BJ (cell line): ENCODE measurements at regions not wholly inside any gene's neighbourhood (a gene's known extent, or its start where the extent isn't known, plus 50 kb on each side); places are given as distances from the start of the nearest gene placed in this dataset.

Experiments used
- CTCF ChIA-PET: fragments of 350-600 bp; formaldehyde crosslinking; extraction: SDS; loops from one replicate; lab custom pipeline; 2021; ENCODE audit warnings: antibody characterized with exemption, inconsistent platforms; lab: Yijun Ruan, JAX
- POLR2A ChIA-PET: fragments of 300-600 bp; sonication (Branson Sonifier 250); formaldehyde crosslinking; extraction: SDS; loops from one replicate; lab custom pipeline; 2021; ENCODE audit warnings: antibody characterized with exemption; lab: Charles Lee
- DNase-seq: peaks from one replicate; pipeline ENCODE4 v3.0.0-alpha.2; 2011; ENCODE audit warnings: low read depth
- H3K27me3 ChIP-seq: 2 replicates; pipeline ENCODE4 v1.6.0; 2011; ENCODE audit warnings: low read length; ENCODE audit not compliant: control insufficient read depth, insufficient read depth
- H3K36me3 ChIP-seq: 2 replicates; pipeline ENCODE4 v1.5.1; 2011; ENCODE audit warnings: low read length; ENCODE audit not compliant: control insufficient read depth, insufficient read depth
- H3K4me3 ChIP-seq: 2 replicates; pipeline ENCODE4 v1.5.1; 2011; ENCODE audit warnings: low read depth, mild to moderate bottlenecking, control low read depth, low read length
- TF ChIP-seq, protein P1 (sequence below): IDR thresholded peaks from 2 replicates; pipeline ENCODE4 v1.5.1; 2011; ENCODE audit warnings: low read depth, mild to moderate bottlenecking, control low read depth, inconsistent platforms, low read length, moderate library complexity; ENCODE audit not compliant: insufficient read depth

DNA sequence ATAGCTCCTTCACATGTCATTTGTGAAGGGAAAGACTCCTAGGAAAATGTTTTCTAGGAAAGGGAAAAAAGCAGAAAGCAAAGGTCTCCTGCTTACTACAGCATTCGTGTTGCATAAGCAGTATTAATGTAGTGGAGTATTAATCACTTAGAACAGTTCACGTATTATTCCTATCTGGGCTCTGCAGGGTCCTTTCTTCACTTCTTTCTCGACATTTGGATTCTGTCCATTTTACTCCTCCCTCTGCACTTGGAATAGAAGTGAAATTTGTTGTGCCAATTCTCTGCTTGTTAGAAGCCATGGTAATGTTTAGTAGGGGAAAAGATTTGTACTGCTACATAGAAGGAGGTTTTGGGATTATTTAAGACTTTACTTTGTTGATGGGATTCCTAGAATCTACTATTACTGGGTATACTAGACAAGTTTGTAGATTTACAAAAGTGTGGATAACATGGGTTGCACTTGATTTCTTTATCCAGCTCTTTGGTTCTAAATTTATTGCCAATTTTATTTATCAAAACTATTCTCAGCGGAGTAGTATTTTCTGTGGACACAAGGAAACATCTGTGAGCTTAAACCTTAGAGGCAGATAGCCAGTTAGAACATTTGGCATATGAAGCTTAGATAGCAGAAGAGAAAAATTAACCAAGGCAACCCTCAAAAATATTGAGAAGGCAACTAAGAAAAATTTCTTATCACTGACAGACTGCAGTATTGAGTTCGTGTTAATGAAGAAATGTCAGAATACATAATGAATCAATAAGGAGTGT is 108.4 kb upstream of the ESR1 start:
- ChIA-PET CTCF (no interaction called here), POLR2A (no interaction called here)
- no peaks in the 10 kb centered on the region for H3K36me3 ChIP-seq
- TF ChIP-seq, protein P1, sequence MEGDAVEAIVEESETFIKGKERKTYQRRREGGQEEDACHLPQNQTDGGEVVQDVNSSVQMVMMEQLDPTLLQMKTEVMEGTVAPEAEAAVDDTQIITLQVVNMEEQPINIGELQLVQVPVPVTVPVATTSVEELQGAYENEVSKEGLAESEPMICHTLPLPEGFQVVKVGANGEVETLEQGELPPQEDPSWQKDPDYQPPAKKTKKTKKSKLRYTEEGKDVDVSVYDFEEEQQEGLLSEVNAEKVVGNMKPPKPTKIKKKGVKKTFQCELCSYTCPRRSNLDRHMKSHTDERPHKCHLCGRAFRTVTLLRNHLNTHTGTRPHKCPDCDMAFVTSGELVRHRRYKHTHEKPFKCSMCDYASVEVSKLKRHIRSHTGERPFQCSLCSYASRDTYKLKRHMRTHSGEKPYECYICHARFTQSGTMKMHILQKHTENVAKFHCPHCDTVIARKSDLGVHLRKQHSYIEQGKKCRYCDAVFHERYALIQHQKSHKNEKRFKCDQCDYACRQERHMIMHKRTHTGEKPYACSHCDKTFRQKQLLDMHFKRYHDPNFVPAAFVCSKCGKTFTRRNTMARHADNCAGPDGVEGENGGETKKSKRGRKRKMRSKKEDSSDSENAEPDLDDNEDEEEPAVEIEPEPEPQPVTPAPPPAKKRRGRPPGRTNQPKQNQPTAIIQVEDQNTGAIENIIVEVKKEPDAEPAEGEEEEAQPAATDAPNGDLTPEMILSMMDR = no peak
- no peak for DNase-seq
- no peak overlapping the region for H3K4me3 ChIP-seq
- H3K27me3 ChIP-seq = no peaks in the 10 kb centered on the region

DNA sequence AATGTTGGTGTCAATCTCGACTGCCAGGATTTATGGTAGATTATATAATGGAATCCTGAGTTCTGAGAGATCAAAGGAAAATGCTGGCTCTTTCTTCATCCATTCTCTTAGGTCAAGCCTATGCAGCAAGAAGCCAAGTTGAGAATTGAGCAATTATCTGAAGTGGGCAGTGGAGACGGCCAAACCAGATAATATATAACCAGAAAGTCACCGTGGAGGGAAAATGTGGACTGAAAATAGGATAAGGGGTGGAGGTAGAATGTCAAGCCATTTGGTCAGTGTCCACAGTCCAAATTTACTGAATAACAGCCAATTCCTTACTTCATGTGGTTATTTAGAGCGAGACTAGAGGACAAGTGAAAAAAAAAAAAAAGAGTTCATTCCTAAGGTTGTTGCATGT is 107.8 kb upstream of the ESR1 start:
- ChIA-PET CTCF (no interaction called here), POLR2A (no interaction called here)
- no peak for DNase-seq
- no peak overlapping the region for H3K4me3 ChIP-seq
- TF ChIP-seq, protein P1 = no peak
- H3K27me3 ChIP-seq = no peaks in the 10 kb centered on the region
- no peaks in the 10 kb centered on the region for H3K36me3 ChIP-seq

DNA sequence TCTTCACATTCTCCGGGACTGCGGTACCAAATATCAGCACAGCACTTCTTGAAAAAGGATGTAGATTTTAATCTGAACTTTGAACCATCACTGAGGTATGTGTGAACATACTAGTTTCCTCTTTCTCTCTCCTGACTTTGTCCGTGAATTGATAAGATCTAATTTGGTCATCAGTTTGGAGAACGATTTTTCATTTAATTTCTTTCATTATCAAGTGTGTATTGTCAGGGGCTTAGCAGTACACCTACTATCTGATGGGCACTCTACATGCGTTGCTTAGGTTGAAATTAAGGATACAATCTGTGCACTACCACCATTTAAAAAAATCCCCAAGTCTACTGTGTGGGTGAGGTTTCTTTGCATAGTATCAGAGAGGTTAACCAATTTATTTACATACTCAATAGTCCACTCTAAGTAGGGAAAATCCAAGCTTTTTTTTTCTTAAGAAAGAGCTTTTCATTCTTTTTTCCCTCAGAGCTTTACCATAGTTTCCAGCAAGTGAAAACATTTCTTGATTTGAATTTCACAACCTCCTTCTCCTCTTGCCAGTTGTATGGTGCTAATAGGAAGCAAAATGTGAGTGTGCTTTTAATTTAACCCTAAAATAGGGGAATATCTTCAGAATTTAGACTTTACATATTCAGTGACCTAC is 105.4 kb upstream of the ESR1 start:
- Histone ChIP-seq H3K4me3 (no peak overlapping the region), H3K36me3 (no peaks in the 10 kb centered on the region), H3K27me3 (no peaks in the 10 kb centered on the region)
- ChIA-PET POLR2A (no interaction called here), CTCF (no interaction called here)
- TF ChIP-seq, protein P1 = no peak
- DNase-seq = no peak

DNA sequence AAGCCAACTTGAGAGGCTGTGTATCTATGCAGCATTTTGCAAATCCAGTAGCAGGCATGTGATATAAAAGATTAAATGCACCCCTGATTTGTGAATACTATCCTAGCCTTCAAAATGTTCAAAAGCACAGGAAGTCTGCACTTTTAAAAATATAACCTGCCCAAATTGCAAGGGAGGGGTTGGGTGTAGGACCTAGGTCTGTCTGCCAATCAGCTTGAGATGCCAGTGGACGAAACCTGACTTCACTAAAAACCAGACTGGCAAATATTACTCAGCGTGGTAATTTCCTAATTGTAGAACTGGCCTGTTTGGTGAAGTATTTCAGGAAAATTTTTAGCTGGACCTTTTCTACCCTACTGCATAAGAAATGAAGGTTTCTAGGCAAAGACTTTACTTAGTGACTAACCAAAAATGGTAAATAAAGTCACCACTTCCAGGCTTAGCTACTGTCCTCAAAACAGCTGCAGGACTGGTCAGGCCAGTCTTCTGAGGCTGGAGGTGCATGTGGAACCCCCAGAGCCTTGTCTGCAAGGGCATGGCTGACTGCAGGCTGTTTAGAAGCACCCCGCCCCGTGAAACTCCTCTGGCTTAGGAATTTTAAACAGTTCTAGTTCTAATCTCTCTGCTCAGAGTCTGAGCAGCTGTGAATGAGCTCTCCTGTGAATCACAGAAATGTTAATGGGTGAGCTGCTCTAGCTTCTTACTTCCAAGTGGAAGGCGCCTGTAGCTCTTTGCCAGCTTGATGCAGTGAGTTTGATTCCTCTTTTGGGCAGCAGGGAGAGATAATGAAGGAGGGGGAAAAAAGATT is 104.4 kb upstream of the ESR1 start:
- Histone ChIP-seq H3K27me3 (no peaks in the 10 kb centered on the region), H3K36me3 (no peaks in the 10 kb centered on the region), H3K4me3 (no peak overlapping the region)
- CTCF ChIA-PET = interaction anchor here (0.7 kb wide), 1 partner anchor 316 kb away, joined by 3 read pairs; no protein-coding TSS in a partner anchor
- DNase-seq = no peak
- TF ChIP-seq, protein P1 = no peak
- POLR2A ChIA-PET = no interaction called here

DNA sequence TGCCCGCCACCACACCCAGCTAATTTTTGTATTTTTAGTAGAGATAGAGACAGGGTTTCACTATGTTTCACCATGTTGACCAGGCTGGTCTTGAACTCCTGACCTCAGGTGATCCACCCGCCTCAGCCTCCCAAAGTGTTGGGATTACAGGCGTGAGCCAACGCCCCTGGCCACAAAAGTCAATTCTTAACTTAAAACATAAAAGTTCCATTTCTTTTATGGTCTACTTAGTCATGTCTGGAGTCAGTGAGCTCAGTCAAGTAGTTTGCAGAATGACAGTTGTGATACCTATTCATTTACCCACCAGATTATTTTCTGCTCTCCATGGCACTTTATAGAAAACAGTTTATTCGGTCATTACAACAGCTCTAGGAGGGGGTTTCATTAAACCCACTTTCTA is 103.1 kb upstream of the ESR1 start:
- ChIA-PET POLR2A (no interaction called here), CTCF (interaction anchor here (1.0 kb wide), 1 partner anchor 14 kb away, joined by 3 read pairs; no protein-coding TSS in a partner anchor)
- Histone ChIP-seq H3K4me3 (no peak overlapping the region), H3K27me3 (no peaks in the 10 kb centered on the region), H3K36me3 (no peaks in the 10 kb centered on the region)
- DNase-seq = no peak
- TF ChIP-seq, protein P1 = no peak
